ENCODE measurements at regions not wholly inside any gene's neighbourhood (a gene's known extent, or its start where the extent isn't known, plus 50 kb on each side); places are given as distances from the start of the nearest gene placed in this dataset.
"Not testable (repeated sequence)": the region's sequence is repeated elsewhere in the genome, so short reads cannot be mapped to it uniquely, and the experiment has no call there.

GRCh38 chrX:73922856-73923455, 70.4 kb upstream of the XIST start:
- Histone ChIP-seq H2AFZ (ENCODE audit: low read length) (no peak overlapping the region), H3K4me3 (ENCODE audit: low read length) (no peak overlapping the region), H3K9me2 (replicated peaks; ENCODE audit: insufficient read depth, low read length) (no peaks in the 10 kb centered on the region), H3K27me3 (ENCODE audit: low read length) (no peaks in the 10 kb centered on the region), H3K9ac (ENCODE audit: low read length) (no peak overlapping the region), H3K79me2 (ENCODE audit: low read length) (no peaks in the 10 kb centered on the region), H3K27ac (ENCODE audit: low read length) (no peak overlapping the region), H3K36me3 (ENCODE audit: insufficient read depth, low read length) (no peaks in the 10 kb centered on the region), H3K4me1 (ENCODE audit: low read length) (no peaks in the 10 kb centered on the region), H3K4me2 (ENCODE audit: low read depth, low read length, poor library complexity, severe bottlenecking) (no peak overlapping the region), H3K9me3 (ENCODE audit: low read length) (no peaks in the 10 kb centered on the region), H4K20me1 (ENCODE audit: insufficient read depth, low read depth, low read length) (no peaks in the 10 kb centered on the region)
- DNase-seq = no peak

GRCh38 chrX:73916931-73917667, 64.6 kb upstream of the XIST start:
- no peaks in the 10 kb centered on the region for H3K4me1 ChIP-seq (ENCODE audit: low read length)
- no peak overlapping the region for H3K4me3 ChIP-seq (ENCODE audit: low read length)
- H2AFZ ChIP-seq (ENCODE audit: low read length) = no peak overlapping the region
- no peak for DNase-seq
- no peak overlapping the region for H3K9ac ChIP-seq (ENCODE audit: low read length)
- H3K79me2 ChIP-seq (ENCODE audit: low read length) = no peaks in the 10 kb centered on the region
- no peak overlapping the region for H3K4me2 ChIP-seq (ENCODE audit: low read depth, low read length, poor library complexity, severe bottlenecking)
- no peaks in the 10 kb centered on the region for H3K9me3 ChIP-seq (ENCODE audit: low read length)
- no peaks in the 10 kb centered on the region for H3K27me3 ChIP-seq (ENCODE audit: low read length)
- no peaks in the 10 kb centered on the region for H3K9me2 ChIP-seq (replicated peaks; ENCODE audit: insufficient read depth, low read length)
- H3K36me3 ChIP-seq (ENCODE audit: insufficient read depth, low read length) = no peaks in the 10 kb centered on the region
- H3K27ac ChIP-seq (ENCODE audit: low read length) = no peak overlapping the region
- H4K20me1 ChIP-seq (ENCODE audit: insufficient read depth, low read depth, low read length) = no peaks in the 10 kb centered on the region

- H3K4me1 ChIP-seq (ENCODE audit: low read length) = no peaks in the 10 kb centered on the region
- no peak overlapping the region for H3K9ac ChIP-seq (ENCODE audit: low read length)
- no peak overlapping the region for H3K4me2 ChIP-seq (ENCODE audit: low read depth, low read length, poor library complexity, severe bottlenecking)
- DNase-seq = no peak
- H3K27me3 ChIP-seq (ENCODE audit: low read length) = no peaks in the 10 kb centered on the region
- H3K9me2 ChIP-seq (replicated peaks; ENCODE audit: insufficient read depth, low read length) = no peaks in the 10 kb centered on the region
- H3K79me2 ChIP-seq (ENCODE audit: low read length) = no peaks in the 10 kb centered on the region
- H3K4me3 ChIP-seq (ENCODE audit: low read length) = no peak overlapping the region
- H3K27ac ChIP-seq (ENCODE audit: low read length) = no peak overlapping the region
- no peaks in the 10 kb centered on the region for H3K36me3 ChIP-seq (ENCODE audit: insufficient read depth, low read length)
- no peaks in the 10 kb centered on the region for H3K9me3 ChIP-seq (ENCODE audit: low read length)
- H2AFZ ChIP-seq (ENCODE audit: low read length) = no peak overlapping the region
- no peaks in the 10 kb centered on the region for H4K20me1 ChIP-seq (ENCODE audit: insufficient read depth, low read depth, low read length)
These were observed 64.0 kb upstream of the XIST start for GRCh38 chrX:73916489-73916888.

GRCh38 chrX:73914792-73915191, 62.3 kb upstream of the XIST start:
- not testable (repeated sequence) for H3K9me2 ChIP-seq (replicated peaks; ENCODE audit: insufficient read depth, low read length); H3K9me3 ChIP-seq (ENCODE audit: low read length); H3K4me3 ChIP-seq (ENCODE audit: low read length); H3K27me3 ChIP-seq (ENCODE audit: low read length); H3K27ac ChIP-seq (ENCODE audit: low read length); H3K4me2 ChIP-seq (ENCODE audit: low read depth, low read length, poor library complexity, severe bottlenecking); H3K36me3 ChIP-seq (ENCODE audit: insufficient read depth, low read length); H2AFZ ChIP-seq (ENCODE audit: low read length); H3K9ac ChIP-seq (ENCODE audit: low read length); H3K79me2 ChIP-seq (ENCODE audit: low read length); H3K4me1 ChIP-seq (ENCODE audit: low read length); H4K20me1 ChIP-seq (ENCODE audit: insufficient read depth, low read depth, low read length); DNase-seq

- H3K9me2 ChIP-seq (replicated peaks; ENCODE audit: insufficient read depth, low read length) = no peaks in the 10 kb centered on the region
- no peak overlapping the region for H3K4me3 ChIP-seq (ENCODE audit: low read length)
- no peaks in the 10 kb centered on the region for H3K9me3 ChIP-seq (ENCODE audit: low read length)
- no peak overlapping the region for H2AFZ ChIP-seq (ENCODE audit: low read length)
- no peak for DNase-seq
- H3K4me1 ChIP-seq (ENCODE audit: low read length) = no peaks in the 10 kb centered on the region
- no peaks in the 10 kb centered on the region for H3K27me3 ChIP-seq (ENCODE audit: low read length)
- no peak overlapping the region for H3K9ac ChIP-seq (ENCODE audit: low read length)
- H3K4me2 ChIP-seq (ENCODE audit: low read depth, low read length, poor library complexity, severe bottlenecking) = no peak overlapping the region
- H4K20me1 ChIP-seq (ENCODE audit: insufficient read depth, low read depth, low read length) = no peaks in the 10 kb centered on the region
- H3K79me2 ChIP-seq (ENCODE audit: low read length) = no peaks in the 10 kb centered on the region
- H3K36me3 ChIP-seq (ENCODE audit: insufficient read depth, low read length) = no peaks in the 10 kb centered on the region
- no peak overlapping the region for H3K27ac ChIP-seq (ENCODE audit: low read length)
These were observed 61.1 kb upstream of the XIST start for GRCh38 chrX:73913580-73913979.

- not testable (repeated sequence) for H3K27me3 ChIP-seq (ENCODE audit: low read length); H3K4me3 ChIP-seq (ENCODE audit: low read length); H3K9me3 ChIP-seq (ENCODE audit: low read length); H3K79me2 ChIP-seq (ENCODE audit: low read length); H3K9me2 ChIP-seq (replicated peaks; ENCODE audit: insufficient read depth, low read length); H3K4me1 ChIP-seq (ENCODE audit: low read length); H3K36me3 ChIP-seq (ENCODE audit: insufficient read depth, low read length); H2AFZ ChIP-seq (ENCODE audit: low read length); H3K4me2 ChIP-seq (ENCODE audit: low read depth, low read length, poor library complexity, severe bottlenecking); H3K9ac ChIP-seq (ENCODE audit: low read length); H3K27ac ChIP-seq (ENCODE audit: low read length); H4K20me1 ChIP-seq (ENCODE audit: insufficient read depth, low read depth, low read length); DNase-seq
These were observed 59.4 kb upstream of the XIST start for GRCh38 chrX:73911946-73912345.

GRCh38 chrX:73905749-73906374, 53.3 kb upstream of the XIST start:
- not testable (repeated sequence) for H3K4me2 ChIP-seq (ENCODE audit: low read depth, low read length, poor library complexity, severe bottlenecking); H3K9me3 ChIP-seq (ENCODE audit: low read length); H3K4me3 ChIP-seq (ENCODE audit: low read length); H3K27me3 ChIP-seq (ENCODE audit: low read length); H3K9ac ChIP-seq (ENCODE audit: low read length); H4K20me1 ChIP-seq (ENCODE audit: insufficient read depth, low read depth, low read length); DNase-seq; H3K9me2 ChIP-seq (replicated peaks; ENCODE audit: insufficient read depth, low read length); H2AFZ ChIP-seq (ENCODE audit: low read length); H3K36me3 ChIP-seq (ENCODE audit: insufficient read depth, low read length); H3K79me2 ChIP-seq (ENCODE audit: low read length); H3K4me1 ChIP-seq (ENCODE audit: low read length); H3K27ac ChIP-seq (ENCODE audit: low read length)

- Histone ChIP-seq H3K4me3 (ENCODE audit: low read length) (no peak overlapping the region), H3K4me1 (ENCODE audit: low read length) (no peaks in the 10 kb centered on the region), H3K27ac (ENCODE audit: low read length) (no peak overlapping the region), H2AFZ (ENCODE audit: low read length) (no peak overlapping the region), H3K79me2 (ENCODE audit: low read length) (no peaks in the 10 kb centered on the region), H3K9me2 (replicated peaks; ENCODE audit: insufficient read depth, low read length) (no peaks in the 10 kb centered on the region), H3K9ac (ENCODE audit: low read length) (no peak overlapping the region), H4K20me1 (ENCODE audit: insufficient read depth, low read depth, low read length) (no peaks in the 10 kb centered on the region), H3K4me2 (ENCODE audit: low read depth, low read length, poor library complexity, severe bottlenecking) (no peak overlapping the region), H3K9me3 (ENCODE audit: low read length) (peaks cover 3% of the 10 kb centered on the region; the same call in 1 of the 2 replicates), H3K36me3 (ENCODE audit: insufficient read depth, low read length) (no peaks in the 10 kb centered on the region), H3K27me3 (ENCODE audit: low read length) (no peaks in the 10 kb centered on the region)
- DNase-seq = no peak
These were observed 51.4 kb upstream of the XIST start for GRCh38 chrX:73903941-73904340.

Data from Karpas-422 (cell line).